ENCODE measurements at regions not wholly inside any gene's neighbourhood (a gene's known extent, or its start where the extent isn't known, plus 50 kb on each side); places are given as distances from the start of the nearest gene placed in this dataset.

- no peak for DNase-seq
Measured at GRCh38 chr1:200354243-200354642, 55.6 kb downstream of the ZNF281 start.

GRCh38 chr1:200353232-200353631 is 56.6 kb downstream of the ZNF281 start:
- no peak for DNase-seq

- DNase-seq: no peak
Measured at GRCh38 chr1:200351826-200352549, 57.8 kb downstream of the ZNF281 start.

DNA sequence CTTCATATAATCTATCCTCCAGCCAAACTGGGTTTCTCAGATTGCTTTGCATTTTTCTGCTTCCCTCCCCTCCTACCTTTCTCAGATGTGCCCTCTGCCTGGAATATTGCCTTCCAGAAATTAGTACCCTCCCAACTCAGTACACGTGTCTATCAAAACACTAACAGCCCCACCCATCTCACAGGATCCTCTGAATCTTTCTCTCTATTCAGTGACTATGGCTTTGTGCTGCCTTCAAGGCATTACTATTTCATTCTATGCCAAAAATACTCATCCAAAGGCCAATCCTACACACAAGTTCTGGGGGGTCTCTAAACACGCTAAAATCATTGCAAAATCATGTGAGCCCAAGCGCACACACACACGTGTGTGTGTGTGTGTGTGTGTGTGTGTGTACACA is 58.4 kb downstream of the ZNF281 start:
- DNase-seq: no peak

DNA sequence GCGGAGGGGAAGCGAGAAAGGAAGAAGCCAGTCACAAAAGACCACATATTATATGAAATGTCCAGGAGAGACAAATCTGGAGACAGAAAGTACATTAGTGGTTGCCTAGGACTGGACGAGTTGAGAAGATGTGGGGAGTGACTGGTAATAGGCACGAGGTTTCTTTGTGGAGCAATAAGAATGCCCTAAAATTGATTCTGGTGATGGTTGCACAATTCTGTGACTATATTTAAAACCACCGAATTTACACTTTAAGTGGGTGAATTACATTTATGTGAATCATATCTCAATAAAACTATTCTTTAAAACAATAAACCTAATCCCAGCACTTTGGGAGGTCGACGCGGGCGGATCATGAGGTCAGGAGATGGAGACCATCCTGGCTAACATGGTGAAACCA is 63.1 kb downstream of the ZNF281 start:
- no peak for DNase-seq

DNA sequence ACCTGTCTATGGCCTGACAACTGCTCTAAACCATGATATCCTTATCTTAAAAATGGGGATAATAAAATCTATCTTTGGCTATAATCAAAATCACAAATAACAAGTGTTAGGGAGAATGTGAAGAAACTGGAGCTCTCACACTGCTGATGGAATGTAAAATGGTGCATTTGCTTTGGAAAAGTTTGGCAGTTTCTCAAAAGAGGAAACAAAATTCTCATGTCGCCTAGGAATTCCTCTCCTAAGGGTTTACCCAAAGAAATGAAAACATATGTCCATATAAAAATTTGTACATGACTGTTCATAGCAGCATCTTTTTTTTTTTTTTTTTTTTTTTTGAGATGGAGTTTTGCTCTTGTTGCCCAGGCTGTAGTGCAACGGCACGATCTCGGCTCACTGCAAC is 64.3 kb downstream of the ZNF281 start:
- no peak for DNase-seq

- DNase-seq: no peak
Measured at GRCh38 chr1:200343874-200344273, 66.0 kb downstream of the ZNF281 start.

DNA sequence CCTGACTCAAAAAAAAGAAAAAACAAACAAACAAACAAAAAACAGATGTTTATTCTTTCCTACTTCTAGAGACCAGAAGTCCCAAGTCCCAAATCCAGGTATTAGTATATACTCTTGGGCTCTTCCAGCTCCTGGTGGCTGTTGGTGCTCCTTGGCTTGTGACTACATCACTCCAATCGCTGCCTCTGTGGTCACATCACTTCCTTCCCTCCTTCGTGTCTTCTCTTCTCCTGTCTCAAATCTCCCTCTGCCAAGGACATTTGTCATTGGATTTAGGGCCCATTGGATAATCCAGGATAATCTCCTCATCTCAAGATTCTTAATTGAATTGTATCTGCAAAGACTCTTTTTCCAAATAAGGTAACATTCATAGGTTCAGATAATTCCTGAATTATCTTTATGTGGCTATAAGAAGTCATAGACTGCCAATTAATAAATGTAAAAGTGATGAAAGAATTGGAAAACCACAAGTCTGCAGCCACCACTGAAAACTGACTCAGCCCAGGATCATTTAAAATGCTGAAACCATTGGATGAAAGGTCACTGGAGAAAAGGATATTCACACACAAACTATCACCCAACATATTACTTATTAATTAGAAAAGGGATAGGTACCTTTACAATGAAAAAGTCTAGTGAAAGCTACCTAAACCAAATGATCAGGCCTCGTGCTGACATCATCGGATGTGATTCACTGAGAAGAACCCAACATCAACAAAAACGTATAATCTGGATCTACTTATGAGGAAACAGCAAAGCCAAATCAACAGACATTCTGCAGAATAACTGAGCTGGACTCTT is 67.1 kb downstream of the ZNF281 start:
- no peak for DNase-seq

DNA sequence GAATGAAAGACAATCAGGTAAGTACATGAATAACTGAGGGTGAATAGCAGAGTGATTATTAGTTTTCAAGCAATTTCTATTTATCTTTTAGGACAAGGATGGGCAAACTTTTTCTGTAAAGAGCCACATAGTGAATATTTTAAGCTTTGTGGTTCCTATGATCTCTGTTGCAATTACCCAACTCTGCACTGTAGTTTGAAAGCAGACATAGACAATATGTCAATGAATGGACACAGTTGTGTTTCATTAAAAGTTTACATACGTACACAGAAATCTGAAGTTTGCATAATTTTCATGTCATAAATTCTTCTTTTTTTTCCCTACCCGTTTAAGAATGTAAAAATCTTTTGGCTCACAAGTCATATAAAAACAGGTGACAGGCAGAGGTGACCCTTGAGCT is 71.4 kb downstream of the ZNF281 start:
- no peak for DNase-seq

- no peak for DNase-seq
Measured at GRCh38 chr1:200337831-200338230, 72.0 kb downstream of the ZNF281 start.

- DNase-seq: no peak
Measured at GRCh38 chr1:200337410-200337809, 72.4 kb downstream of the ZNF281 start.

DNA sequence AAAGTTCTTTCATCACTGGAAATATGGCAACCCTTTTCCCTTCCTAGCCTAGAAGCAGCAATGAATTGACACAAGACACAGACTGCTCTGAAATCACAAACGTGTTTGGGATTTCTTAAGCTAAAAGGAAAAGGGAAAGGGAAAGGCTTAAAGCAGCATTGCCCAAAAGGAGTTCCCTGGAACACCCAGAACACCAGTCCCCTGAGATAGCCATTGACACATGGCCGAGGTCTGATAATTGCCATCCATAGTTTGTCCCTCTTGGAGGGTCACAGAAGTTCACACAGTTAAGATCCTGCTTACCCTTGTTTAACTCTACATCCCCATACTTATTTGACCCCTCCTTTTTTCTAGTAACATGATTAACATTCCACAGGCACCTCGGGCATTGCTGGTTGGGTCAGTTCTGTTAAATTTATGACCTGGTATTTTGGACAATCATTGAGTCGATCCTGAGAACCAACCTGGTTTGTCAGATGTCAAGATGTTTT is 72.9 kb downstream of the ZNF281 start:
- DNase-seq: no peak

GRCh38 chr1:200336101-200336845 is 73.6 kb downstream of the ZNF281 start:
- peak; percentile 52 for DNase-seq

GRCh38 chr1:200334661-200335256 is 75.1 kb downstream of the ZNF281 start:
- no peak for DNase-seq

DNA sequence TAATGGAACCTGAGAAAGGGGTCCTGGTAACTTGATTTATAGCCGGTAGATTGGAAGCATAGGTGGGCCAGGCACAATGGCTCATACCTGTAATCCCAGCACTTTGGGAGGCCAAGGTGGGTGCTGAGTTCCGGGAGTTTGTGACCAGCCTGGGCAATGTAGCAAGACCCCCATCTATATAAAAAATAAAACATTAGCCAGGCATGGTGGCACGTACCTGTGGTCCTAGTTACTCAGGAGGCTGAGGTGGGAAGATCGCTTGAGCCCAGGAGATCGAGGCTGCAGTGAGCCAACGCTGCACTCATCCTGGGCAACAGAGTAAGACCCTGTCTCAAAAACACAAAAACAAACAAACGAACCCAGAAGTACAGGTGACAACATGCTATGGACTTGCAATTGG is 76.5 kb downstream of the ZNF281 start:
- no peak for DNase-seq

DNA sequence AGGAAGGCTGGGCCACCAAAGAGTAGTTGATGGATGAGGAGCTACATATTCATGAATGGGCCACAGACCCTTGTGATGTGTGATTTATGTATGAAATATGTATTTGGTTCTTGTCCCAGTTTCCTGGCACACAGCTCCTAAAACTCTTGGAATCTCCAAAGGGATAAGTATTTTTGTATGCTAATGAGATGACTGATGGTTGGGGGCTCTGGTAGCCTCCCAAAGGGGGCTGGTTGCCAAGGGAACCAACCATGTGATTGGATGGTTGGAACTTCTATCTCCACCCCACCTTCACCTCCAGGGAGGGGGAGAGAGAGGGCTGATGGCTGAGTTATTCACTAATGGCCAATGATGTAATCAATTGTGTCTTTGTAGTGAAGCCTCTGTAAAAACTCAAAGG is 77.1 kb downstream of the ZNF281 start:
- DNase-seq: no peak

DNA sequence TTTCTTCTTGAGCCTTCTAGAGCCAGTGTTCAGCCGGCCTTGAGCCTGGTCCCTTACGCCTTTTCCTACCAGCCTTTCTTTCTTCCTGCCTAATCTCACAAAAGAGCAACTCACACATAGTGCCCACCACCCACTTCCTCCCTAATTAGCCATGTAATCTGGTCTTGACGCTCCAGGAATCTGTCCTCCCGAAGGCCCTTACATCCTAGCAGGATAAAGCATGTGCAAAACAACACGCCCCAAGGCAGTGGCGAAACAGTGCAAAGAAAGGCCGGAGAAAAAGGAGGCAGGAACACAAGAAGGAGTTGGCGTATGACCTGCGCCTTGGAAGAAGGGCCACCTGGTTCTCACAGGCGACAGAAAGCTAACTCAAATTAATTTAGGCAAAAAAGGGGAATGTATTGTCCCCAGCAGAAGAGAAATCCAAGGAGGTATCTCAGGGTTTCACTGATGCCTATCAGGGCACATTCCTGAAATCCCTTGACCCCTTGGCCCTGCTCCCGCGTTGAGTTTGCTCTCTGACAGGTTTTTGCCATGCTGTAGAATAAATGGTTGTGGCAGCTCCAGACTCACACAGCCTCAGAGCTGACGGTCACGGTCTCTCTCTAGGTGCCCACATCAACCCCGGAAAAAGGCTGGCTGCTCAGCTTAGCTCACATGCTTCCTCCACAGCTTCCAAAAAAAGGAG is 79.0 kb downstream of the ZNF281 start:
- no peak for DNase-seq

GRCh38 chr1:200329208-200329882 is 80.5 kb downstream of the ZNF281 start:
- DNase-seq: no peak

DNA sequence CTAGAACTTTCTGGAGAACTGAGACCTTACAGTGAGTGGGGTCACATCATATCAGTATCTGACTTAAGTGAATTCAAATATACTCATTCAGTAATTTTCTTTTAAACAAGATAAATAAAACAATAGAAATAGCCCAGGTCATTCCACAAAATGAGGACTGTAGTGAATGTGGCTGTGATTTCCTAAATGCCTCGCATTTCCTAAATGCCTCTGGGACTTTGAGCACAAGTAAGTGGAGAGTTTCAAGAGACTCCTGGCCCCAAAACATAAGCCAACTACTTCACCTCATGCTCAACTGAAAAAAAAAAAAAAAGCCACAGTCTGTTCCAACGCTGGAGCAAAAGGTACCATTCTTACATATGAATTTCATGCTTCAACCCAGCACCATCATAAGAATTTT is 81.5 kb downstream of the ZNF281 start:
- no peak for DNase-seq

DNA sequence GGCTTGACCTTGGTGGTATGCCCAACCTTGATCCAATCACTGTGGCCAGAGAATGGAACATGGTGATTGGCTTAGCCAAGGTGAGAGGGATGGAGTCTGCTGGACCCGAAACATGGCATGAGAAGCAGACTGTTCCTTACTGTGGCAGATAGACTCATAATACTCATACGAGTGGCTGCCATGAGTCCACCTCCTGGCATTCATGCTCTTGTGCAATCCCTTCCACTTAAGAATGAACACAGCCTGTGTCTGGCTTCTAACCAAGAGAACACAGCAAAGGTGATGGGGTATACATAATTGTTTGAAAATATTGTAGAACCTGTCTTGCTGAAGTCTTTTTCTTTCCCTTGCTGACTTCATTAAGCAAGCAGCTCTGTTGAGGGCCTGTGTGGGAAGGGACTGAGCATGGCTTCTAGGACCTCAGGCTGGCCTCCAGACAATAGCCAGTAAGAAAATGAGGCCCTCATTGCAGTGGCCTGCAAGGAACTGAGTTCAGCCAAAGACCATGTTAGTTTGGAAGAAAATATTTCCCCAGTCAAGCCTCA is 85.9 kb downstream of the ZNF281 start:
- no peak for DNase-seq

GRCh38 chr1:200319148-200319547 is 90.7 kb downstream of the ZNF281 start:
- no peak for DNase-seq

- DNase-seq: no peak
Measured at GRCh38 chr1:200317236-200317635, 92.6 kb downstream of the ZNF281 start.
